ENCODE measurements at regions not wholly inside any gene's neighbourhood (a gene's known extent, or its start where the extent isn't known, plus 50 kb on each side); places are given as distances from the start of the nearest gene placed in this dataset.
A peak's percentile ranks its signal among the peaks of the same experiment; 100 is the strongest.
"Not testable (repeated sequence)": the region's sequence is repeated elsewhere in the genome, so short reads cannot be mapped to it uniquely, and the experiment has no call there.

DNA sequence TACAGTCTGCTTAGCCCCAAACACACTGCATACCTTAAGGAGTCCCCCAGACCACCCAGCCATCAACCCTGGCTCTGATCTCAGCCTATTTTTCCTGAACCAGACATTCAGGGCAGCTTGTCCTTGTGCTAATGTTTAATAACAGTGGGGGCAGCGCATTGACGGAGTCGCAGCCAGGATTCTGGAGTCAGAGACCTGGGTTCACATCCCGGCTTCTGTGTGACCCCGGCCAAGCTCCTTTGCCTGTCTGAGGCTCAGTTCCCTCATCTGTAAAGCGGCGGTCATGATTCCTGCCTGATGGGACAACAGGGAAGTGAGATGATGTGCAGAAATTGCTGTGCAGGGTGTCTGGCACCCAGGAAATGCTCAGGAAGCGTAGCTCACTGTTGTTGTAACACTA lies 63.1 kb downstream of the MATN1 start:
- DNase-seq, result no peak

DNA sequence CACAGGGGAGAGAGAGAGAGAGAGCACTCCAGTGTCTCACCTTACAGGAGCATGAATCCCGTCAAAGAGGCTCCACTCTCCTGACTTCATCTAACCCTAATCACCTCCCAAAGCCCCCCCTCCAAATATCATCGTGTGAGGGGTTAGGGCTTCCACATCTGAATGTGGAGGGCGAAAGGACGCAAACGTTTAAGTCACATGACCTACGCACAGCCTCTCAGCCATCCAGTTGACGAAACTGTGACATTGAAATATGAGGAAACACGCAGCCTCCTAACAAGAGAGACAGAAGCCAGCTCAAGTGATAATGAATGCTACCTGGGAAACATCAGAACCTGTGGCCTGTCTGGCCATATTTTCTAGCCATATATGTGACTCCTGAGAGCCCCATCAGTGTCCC lies 63.7 kb downstream of the MATN1 start:
- no peak for DNase-seq

DNA sequence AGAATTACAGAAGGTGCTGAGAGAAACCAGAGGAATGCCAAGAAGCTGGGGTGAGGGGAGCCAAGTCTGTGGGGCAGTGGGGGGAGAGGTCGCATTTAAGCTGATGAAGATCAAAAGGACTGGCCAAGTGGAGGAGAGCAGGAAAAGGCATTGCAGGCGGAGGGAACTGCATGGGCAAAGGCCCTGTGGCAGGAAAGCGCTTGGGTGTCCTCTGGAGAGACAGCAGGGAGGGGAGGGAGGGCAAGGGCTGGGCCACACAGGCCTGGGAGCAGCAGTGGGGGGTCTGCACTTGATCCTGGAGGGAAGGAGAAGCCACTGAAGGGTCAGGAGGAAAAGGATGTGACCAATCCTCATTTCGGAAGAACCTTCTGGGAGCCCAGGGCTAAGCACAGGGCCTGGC lies 65.0 kb downstream of the MATN1 start:
- not testable (repeated sequence) for DNase-seq

DNA sequence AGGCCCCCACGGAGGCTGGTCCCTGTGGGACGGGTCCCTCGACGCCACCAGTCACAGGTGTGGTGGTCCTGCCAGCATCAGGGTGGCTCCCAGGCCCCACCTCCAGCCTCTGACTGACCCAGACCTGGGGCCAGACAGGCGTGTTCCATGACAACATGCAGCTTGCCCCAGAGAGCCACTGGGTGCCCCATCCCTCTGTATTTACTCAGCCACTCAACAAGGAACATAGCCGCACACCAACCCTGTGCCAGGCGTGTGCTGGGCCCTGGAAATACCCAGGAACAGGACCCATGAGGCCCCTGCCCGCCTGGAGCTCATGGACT lies 65.4 kb downstream of the MATN1 start:
- DNase-seq, result no peak

DNA sequence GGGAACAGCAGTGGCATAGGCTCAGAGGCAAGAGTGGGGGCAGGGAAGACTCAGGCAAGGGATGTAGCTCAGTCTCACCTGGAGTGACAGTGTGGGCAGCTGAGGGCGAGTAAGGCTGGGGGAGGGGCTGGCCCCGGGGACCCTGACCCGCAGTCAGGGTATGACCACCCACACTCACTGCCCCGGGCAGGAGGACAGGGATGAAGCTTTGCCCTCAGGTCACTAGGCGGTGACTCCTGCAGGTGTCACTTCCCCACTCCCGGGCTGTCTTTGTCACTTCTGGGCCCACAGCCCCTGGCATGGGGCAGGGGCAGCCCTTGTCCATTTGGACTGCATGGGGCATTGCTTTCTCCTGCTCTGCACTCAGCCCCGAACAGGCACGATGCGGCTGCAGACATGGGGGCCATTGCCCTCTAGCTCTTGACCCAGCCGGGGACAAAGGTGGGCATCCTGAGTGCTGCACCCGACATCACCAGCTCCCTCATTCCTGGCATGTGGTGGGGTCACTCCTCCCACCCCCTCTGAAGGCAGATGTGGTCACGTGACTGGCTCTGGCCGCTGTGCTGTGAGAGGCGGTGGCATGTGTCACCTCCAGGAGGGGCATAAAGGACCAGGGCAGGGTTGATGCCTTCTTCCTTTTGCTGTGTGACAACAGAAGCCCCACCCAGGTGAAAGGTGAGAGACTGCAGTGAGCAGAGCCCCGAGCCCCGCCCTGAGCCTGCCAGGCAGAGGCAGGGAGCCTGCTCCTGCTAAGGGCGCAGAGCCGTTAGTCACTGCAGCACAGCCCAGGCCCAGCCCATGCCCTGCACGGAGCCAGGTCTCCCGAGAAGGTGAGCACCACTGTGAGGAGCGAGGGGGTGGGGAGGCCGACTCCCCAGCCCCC lies 66.0 kb downstream of the MATN1 start:
- DNase-seq, result no peak

DNA sequence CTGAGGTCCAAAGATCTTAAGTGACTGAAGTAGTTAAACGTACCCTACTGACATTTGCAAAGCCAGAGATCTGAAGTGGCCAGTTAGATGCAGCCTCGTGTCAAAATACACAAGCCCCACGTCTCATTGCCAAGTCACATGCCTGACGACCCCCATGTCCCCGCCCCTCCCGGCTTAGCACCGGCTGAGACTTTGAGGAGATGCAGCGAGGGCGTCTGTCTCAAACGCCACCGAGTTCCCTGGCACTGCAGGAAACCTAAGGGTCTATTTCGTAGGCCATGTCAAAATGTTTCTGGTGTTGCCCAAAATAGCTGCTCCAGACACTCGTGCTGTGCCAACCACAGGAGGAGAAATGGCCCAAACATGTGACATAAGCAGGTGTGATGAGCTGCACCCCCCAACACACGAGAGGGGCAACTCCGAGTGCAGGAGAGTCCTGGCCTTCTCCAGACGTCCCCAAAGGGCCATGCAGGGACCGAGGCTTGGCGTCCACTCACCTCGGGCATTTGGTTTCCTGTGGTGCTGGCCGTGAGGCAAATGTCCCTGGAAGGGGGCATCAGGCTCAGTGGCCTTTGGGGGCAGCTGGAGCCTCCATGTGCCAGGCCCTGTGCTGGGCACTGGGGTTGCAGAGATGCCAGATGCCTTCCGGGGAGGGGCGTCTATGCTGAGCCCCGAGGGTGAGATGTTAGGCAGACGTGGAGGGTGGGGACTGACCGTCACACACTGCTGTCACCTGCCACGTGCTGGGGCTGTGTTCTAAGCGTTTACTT lies 67.0 kb downstream of the MATN1 start:
- no peak for DNase-seq

DNA sequence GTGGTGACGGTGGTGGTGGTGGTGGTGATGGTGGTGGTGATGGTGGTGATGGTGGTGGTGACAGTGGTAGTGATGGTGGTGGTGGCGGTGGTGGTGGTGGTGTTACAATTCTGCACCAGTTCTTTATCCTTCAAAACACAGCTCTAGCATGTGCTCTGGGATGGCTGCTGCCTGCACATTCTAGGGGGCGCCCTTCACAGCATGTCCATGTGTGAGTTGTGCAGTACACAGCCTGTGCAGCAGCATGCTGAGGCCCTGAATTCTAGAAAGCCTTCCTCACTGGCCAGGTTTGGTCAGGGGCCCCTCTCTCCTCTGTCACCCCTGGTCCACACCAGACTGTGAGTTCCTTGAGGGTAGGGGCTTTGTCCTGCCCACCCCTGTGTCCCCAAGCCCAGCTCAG lies 67.7 kb downstream of the MATN1 start:
- DNase-seq, result no peak

DNA sequence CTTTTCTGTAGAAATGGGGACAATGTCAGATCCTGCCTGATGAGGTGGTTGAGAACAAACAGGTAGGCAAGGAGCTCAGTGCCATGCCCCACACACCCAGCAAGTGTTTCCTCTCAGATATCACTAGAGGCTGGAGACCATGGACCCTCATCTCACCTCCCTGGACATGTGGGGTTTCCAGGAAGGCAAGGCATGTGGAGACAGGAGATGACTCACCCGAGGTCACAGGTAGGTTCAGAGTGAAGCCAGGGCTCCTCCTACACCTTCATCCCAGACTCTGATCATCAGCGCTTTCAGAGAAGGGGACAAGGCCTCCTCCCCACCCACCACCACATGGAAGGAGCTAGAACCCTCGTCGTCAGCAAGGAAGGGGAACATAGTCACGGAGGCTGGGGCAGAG lies 69.2 kb downstream of the MATN1 start:
- DNase-seq, result no peak

DNA sequence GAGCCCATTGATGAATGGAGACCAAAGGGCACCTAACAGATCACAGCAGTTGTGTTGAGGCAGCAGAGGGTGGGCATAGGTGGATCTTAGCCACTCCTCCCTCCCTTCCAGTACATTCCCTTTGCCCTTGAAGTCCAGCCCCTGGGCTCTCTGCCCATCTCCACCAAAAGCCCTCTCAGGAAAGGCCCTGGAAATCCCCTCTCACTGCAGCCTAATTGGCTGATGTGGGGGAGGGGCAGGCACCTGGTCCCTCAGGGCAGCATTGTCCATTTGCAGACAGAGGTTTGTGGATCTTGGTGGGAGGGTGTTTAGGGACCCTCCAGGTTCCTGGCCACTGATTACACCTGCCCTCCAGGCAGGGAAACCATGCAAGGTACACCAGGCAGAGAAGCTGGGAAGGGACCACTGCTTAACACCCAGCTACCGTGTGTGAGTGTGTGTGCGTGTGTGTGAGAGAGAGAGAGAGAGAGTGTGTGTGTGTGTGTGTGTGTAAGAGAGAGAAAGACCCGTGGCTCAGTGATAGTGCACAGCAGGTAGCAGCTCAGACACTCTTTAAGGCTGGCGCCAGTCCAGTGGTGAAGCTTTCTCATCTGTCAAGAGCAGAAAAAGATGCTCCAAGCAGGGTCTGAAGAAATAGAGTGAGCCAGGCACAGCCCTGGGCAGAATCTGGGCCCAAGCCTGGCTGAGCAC lies 71.1 kb downstream of the MATN1 start:
- DNase-seq, result no peak

DNA sequence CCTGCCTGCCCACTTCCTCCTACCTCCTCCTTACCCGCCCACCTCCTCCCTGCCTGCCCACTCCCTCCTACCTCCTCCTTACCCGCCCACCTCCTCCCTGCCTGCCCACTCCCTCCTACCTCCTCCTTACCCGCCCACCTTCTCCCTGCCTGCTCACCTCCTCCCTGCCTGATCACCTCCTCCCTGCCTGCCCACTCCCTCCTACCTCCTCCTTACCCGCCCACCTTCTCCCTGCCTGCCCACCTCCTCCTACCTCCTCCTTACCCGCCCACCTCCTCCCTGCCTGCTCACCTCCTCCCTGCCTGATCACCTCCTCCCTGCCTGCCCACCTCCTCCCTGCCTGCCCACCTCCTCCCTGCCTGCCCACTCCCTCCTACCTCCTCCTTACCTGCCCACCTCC lies 72.0 kb downstream of the MATN1 start:
- DNase-seq, result not testable (repeated sequence)

DNA sequence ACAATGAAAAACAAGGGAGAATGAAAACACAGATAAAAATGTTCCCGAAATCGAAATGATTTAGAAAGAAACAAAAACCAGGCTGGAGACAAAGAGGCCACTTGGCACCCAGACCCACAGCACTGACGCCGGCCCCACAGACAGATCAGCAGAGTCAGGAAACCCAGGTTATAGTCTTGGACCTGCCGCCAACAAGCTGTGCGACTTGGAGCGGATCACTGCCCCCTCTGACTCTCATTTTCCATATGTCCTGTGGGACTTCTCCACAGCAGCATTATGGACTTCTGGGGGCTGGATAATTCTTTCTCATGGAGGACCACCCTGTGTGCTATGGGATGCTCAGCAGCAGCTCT lies 72.4 kb downstream of the MATN1 start:
- DNase-seq, result no peak

DNA sequence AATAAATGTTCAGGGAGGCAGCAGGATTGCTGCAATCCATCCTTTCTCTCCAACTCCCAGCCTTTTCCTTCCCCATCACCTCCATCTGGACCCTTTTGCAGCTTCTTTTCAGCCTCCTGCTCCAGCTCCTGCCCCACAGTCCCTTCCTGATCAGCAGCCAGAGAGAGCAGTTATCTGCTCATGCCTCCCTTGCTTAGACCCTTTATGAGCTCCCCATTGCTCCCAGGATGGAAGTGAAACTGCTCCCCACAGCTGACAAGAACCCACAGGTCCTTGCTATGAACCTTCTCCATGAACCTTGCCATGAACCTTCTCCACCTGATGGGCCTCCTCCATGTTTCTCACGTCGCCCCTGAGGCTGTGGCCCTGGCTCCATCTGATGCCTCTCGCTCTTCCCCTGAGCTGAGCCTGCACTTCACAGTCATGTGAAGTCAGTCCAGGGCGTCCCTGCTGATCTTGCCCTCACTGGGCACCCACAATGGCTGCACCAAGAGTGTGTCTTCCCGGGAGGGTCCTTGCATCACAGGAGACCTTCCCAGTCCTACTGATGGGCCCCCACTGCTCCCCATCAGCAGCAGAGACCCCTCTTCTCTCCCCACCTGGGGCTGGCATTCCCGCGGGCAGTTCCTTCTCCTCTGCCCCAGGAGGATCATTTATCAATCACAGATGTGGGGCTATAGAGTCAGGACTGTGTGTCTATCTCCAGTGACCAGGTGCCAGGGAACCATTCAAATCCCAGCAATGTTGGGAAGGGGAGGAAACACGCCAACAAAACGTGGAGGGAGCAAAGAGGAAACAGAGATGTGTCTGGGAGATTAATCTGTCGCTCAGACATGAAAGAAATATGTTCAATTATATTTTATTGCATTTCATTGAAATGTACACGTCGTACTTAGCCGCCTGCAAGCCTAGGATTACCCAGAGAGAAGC lies 73.1 kb downstream of the MATN1 start:
- DNase-seq, result no peak

DNA sequence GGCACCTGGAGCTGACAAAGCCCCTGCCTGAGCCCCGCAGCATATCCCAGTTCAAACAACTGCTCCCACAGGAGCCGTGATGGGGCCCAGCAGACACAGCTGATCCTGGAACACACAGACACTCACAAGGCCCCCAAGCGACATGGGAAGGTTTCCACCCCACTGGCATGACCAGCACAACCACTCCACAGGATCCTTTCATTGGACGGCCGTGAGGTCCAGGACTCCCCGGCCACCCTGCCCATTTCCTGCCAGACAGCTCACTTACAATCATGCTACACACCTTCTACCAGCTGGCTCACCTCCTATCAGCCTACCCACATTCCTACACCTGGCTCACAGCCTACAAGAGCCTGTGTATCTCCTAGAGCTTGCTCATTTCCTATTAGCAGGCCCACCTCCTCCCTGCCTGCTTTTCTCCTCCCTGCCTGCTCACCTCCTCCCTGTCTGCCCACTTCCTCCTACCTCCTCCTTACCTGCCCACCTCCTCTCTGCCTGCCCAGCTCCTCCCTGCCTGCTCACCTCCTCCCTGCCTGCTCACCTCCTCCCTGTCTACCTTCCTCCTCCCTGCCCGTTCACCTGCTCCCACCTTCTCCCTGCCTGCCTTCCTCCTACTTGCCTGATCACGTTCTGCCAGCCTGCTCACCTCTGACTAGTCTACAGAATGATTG lies 73.9 kb downstream of the MATN1 start:
- no peak for DNase-seq

DNA sequence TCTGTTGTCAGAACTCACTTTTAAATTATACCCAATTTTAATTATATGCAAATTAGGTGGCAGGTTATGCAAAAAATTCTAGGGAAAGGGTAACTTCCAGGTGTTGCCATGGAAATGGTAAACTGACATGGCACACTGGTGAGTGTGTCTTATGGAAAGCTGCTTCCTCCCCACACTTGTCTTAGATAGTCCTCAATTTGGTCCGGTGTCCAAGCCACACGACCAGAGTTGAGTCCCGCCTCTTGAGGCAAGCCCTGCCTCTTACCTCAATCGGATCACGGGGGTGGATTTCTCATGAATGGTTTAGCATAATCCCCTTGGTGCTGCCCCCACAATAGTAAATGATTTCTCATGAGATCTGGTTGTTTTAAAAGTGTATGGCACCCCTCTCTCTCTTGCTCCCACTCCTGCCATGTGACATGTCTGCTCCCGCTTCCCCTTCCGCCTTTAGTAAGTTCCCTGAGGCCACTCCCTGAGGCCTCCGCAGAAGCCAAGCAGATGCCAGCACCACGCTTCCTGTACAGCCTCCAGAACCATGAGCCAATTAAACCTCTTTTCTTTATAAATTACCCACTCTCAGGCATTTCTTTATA lies 74.9 kb downstream of the MATN1 start:
- DNase-seq, result no peak

DNA sequence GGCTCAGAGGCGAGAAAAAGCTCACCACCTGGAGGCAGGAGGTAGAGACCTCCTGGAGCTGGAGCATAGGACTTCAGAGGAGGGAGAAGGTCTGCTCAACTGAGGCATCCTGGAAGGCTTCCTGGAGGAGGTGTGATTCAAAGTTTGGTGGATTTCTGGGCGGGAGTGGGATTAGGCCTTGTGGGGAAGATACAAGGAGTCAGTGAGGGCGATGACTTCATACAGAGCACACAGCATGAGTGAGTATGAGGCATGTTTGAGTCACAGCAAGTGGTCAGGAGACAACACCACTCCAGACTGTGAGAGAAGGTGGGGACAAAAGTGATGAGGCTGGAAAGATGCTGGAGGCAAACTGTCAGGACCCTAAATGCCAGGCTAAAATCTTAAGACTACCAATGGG lies 77.6 kb downstream of the MATN1 start:
- DNase-seq, result no peak

DNA sequence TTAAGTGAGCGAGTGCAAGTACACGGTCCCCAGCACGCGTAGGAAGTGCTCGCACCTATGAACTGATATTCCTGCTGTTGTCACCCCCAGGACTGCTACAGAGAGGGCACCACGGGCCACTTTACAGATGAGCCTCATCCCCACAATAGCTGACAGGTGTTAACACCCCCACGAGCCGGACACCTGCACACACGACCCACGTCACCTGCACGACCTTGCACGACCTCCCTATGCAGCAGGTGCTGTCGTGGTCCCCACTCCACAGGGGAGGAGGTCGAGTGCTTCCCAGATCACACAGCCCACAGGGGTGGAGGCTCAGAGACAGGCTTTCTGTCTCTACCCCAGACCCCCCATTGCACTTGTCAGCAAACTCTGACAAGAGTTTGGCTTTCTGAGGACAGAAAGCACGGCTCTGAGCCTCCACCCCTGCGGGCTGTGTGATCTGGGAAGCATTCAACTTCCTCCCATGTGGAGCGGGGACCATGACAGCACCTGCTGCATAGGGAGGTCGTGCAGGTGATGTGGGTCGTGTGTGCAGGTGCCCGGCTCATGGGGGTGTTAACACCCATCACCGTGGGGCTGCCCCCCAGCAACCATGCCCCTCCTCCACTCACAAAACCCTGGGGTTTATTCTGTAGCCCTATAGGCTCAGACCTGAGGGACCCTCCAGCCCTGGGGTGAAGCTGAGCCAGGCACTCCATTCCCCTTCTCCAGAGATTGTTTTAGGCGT lies 80.8 kb downstream of the MATN1 start:
- DNase-seq, result no peak

DNA sequence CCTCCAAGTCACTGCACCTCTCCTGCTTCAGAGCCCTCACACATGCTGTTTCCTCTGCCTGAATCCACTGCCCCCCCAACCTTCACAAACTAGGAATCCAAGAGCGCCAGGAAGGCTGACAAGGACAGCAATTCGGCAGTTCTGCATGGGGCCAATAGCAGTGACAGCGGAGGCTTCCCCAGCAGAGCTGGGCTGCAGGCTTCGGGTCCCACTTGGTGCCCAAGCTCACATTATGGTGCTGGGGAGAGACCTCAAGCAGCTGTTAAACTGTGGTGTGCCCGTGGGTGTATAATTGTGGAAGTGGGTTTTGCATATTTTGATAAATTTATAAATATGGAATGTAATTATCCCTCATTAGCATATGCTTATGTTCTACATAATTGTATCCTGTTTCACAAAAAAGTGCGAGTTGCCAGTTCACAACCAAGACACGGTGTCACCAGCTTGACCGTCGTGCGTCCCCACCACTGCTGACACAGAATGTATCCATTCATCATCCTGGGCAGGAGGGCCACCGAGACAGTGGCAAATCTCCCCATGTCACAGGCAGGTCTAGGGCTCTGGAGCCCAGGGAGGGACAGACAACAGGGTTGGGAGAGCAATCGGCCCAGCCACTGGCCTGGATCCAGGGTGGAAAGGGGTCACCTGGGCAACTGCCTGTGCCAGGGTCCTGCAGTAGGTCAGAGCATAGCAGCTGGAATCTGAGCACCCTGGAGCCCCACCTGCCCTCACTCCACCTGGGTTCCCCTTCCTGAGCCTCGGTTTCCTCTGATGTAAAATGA lies 81.6 kb downstream of the MATN1 start:
- no peak for DNase-seq

DNA sequence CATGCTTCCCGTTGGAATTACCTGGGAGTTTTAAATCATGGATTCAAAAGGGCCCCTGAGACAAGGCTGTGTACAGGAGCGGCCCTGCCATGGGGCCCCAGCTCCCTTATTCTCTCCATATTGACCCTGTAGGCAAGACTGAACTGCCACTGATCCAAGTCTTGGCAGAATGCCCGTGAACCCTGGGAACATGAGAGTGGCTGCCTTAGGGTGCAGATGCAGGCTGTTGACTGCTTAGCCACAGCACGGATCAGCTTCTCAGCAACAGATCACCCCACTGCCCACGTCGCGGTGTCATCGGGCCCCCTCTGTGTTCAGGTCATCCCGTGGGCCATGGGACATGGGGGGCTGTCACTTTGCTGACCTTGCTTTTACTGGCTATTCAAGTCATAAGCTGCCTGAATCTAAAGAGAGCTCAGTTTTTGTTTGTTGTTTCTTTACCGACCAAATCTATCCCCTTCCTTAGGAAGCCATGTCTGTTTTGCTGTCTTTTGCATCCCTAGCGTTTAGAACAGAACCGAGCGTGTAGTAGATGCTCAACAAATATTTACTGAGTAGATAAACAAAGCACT lies 83.4 kb downstream of the MATN1 start:
- peak in 1 of 2 experiments; percentile 12 for DNase-seq

DNA sequence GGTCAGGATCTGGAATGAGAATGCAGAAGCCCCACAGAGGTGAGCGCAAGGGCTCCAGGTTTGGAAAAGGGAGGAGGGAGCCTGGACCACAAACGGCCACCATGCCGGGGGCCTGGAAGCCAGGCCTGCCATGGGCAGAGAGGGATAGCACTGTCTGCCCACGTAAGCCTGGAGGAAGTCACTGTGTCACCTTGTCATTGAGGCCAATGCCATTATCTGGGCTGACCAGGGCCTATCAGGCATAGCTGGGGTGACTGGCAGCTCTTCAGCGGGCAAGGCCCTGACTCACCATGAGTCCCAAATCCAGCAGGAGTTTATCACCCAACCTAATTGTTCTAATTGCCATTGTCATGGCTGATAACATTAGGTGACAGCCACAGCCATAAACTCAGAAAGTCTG lies 84.6 kb downstream of the MATN1 start:
- DNase-seq, result no peak

DNA sequence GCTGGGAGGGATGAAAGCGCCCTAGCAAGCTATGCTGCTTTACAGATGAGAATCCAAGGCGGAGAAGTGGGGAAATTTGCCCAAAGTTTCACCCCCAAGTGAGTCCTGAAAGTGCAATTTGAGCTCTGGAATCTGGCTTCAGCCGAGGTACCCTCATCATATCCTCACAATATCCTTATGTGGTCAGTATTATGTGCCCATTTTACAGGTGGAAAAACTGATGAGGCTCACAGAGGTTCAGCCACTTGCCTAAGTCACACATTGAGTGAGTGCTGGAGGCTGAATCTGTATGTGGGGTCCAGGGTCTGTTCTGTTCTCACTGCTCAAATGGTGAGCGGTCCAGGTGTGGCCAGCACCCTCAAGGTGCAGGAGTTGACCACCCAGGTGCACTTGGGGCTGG lies 85.3 kb downstream of the MATN1 start:
- DNase-seq, result no peak
